ENCODE measurements at regions not wholly inside any gene's neighbourhood (a gene's known extent, or its start where the extent isn't known, plus 50 kb on each side); places are given as distances from the start of the nearest gene placed in this dataset.
"Not testable (repeated sequence)": the region's sequence is repeated elsewhere in the genome, so short reads cannot be mapped to it uniquely, and the experiment has no call there.

DNA sequence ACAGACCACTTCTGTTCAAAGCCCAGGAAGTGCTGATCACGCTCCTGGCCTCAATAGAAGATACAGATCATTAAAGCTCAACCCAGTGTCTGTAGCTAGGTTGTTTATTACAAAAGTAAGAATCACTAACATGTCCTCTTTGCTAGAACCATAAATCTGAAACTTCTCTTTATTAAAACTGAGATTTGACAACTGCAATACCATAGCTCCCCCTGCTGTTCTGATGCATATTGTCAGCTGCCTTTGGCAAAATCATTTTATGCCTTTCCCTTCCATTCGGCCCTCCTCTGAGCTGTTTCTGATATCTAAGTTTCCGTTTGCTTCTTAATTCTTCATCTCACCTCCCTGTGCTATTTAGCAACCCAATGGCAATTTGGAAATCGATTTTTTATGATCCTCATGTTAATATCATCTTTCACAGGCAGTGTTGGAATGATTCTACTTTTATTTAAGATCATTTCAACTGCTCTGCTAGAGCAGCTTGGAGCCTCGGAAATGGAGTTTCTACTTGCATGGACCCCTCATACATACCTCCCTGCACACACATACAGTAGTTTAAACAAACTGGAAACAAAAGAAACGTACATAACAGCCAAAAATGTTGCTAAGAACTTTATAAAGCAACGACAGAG, 998.8 kb downstream of the MAT2B start:
- no peak for DNase-seq (ENCODE audit: low read depth)

DNA sequence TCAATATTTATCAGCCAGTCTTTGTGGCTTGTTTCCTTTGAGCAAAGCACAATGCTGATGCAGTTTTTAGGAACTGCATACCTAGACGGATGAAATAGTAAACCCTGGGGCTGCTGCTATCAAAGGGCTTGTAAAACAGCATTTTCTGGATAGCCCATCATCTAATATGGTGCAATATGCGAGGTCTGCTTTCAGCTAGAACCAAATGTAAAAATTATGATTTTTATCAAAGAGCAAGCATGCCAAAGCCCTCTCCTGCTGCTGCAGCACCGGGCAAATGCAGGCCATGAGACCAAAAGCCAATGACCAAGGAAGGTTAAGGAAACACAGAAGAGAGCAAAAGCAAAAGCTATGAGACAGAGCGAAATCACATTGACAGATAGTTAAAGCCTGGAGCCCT, 1000.4 kb downstream of the MAT2B start:
- DNase-seq (ENCODE audit: low read depth) = no peak

DNA sequence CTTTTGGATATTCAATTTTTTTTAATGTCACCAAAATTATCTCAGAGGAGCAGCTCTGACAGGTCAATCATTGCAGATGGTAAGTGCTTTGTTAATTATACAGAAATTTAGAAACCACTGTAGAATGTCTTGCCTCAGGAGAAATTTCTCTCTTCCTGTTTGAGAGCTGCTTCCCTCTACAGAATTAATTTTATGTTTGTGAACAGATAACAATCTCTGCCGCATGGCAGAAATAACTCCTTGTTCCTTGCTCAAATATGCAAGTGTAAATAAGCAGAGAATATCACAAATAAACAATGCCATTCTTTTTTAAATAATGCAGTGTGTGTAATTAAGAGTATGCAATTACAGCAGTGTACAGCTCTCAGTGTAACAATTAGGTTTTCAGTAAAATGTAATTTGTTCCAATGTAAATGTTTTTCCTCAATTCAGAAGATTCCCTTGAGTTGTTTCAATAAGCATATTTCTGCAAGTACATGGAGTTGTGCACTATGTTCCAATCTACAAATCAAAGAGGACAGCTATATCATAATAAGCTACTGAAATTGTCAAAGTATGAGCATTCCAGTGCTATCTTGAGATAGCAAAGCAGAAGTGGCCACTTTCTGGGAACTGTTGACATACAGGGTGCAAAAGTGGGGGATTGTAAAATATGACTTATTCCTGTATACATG, 1012.8 kb downstream of the MAT2B start:
- DNase-seq (ENCODE audit: low read depth) = no peak

DNA sequence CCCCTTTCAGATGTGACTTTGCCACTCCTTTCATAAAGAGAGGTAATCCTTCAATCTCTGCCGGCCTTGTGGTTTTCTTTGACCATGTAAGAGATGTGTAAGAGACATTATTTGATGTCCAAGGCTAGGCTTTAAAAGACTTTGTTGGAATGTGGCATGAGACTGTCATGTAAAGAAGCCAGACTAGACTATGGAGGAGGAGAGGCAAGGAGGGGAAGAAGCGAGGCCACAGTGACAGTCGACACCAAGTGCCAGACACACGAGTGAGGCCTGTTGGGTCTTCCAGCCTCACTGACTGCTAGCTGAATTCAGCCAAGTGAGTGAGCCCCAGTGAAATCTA, 1013.3 kb downstream of the MAT2B start:
- DNase-seq (ENCODE audit: low read depth) = no peak

DNA sequence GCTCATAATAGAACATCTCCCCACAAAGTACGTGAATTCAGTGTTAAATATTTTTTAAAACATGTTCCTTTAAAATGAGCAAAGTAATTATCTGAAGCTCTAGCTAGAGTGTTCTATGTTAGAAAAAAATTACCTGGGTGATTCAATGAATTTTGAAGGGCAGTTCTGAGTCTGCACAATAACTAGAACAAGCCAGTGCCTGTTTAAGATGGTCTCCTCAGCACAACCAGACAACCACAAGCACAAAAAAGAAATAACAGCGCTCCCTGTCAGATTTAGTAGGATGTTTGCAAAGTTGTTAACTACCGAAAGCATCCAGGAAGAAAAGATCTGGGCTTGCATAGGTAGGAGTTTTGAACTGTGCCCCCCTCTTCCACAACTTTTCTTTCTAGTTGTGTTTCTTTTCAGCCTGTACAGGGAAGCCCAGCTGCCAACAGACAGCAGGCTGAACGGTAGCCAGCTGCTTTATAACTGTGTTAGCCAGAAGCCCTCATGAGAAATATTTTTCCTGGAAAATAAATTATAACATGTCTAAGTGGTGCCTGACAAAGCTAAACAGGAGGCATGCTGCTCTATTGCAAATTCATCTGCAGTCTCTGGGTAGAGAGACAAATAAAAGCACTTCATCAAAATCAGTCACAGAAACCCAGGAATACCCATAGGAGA, 1026.9 kb downstream of the MAT2B start:
- DNase-seq (ENCODE audit: low read depth) = no peak

DNA sequence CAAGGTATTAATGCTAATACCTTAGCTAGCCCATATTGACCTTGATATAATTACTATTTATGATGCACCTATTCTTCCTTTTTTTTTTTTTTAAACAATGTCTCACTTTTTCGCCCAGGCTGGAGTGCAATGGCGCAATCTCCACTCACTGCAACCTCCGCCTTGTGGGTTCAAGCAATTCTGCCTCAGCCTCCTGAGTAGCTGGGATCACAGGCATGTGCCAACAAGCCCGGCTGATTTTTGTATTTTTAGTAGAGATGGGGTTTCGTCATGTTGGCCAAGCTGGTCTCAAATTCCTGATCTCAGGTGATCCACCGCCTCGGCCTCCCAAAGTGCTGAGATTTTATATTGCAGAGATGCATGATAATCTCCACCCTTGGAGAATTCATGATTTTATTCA, 1028.0 kb downstream of the MAT2B start:
- DNase-seq (ENCODE audit: low read depth) = not testable (repeated sequence)

DNA sequence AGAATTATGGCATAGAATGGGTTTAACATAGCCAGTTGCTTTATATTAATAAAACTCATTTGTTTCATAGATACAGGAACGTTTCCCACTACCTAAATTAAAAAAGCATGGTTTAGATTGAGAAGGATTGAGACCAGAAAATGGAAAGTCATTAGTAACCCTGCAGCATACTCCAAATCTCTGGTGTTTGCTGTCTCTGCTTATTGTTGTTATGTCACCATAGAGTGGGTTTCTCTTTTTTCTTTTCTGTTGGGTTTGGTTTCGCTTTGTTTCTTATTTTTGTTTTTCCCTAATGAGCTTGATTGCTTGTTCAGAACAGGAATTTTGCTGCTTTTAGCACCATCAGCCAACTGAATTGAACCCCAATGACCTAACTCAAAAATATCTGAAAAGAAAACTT, 1034.8 kb downstream of the MAT2B start:
- DNase-seq (ENCODE audit: low read depth) = no peak

DNA sequence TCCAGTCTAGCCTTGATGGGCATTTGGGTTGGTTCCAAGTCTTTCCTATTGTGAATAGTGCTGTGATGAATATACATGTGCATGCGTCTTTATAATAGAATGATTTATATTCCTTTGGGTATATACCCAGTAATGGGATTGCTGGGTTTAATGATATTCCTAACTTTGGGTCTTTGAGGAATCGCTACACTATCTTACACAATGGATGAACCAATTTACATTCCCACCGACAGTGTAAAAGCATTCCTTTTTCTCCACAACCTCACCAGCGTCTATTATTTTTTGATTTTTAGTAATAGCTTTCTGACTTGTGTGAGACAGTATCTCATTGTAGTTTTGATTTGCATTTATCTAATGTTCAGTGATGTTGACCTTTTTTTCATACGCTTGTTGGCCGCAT, 1040.1 kb downstream of the MAT2B start:
- no peak for DNase-seq (ENCODE audit: low read depth)

DNA sequence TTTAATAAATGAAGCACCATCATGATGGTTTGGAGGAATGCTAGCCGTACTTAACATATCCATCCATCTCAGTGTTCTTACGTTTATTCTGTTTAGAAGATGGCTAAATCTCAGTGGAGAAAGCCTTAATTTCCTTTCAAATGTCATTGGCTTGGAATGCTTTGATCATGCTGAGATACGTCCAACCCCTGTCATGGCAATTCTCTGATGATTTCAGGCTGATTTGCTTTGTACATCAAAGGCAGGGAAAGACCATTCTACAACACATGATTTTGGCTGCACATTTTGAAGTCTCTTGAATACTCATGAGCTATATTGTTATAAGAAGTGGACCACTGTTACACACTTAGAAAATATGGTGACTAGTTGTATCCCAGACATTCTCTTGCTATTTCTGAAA, 1048.4 kb downstream of the MAT2B start:
- no peak for DNase-seq (ENCODE audit: low read depth)

DNA sequence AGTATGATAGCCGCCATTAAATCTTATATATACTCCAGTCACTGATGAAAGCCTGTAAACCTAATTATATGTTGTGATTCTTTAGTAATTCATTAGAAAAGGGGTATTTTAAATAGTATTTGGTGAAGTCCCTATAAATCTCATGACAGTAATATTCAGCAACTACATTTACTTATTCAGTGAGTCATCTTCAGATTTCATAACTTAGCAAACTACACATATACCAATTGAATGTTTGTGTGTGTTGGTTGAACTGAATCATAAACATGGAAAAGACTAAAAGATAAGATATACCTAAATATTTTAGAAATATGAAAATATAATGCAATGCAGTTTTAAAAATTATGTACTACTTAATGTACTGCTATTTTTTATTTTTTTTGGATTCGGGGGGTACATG, 1050.4 kb downstream of the MAT2B start:
- DNase-seq (ENCODE audit: low read depth) = no peak

DNA sequence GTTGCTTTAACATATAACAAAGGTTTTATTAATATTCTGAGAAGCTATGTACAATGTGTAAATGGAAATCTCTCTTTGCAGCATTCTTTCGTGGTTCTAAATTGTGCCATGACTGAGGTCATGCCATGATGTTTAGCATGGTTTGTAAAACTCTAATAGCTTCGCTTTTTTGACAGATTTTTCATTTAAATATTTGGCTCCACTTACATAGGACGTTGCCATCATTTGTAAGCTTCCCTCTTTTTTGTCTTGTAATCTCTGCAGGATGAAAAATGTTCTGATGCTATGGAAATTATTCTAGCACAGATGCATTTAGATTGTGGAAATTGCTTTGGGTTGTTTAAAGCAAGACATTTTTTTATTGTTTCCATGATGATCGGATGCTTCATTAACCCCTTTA, 1054.8 kb downstream of the MAT2B start:
- no peak for DNase-seq (ENCODE audit: low read depth)

DNA sequence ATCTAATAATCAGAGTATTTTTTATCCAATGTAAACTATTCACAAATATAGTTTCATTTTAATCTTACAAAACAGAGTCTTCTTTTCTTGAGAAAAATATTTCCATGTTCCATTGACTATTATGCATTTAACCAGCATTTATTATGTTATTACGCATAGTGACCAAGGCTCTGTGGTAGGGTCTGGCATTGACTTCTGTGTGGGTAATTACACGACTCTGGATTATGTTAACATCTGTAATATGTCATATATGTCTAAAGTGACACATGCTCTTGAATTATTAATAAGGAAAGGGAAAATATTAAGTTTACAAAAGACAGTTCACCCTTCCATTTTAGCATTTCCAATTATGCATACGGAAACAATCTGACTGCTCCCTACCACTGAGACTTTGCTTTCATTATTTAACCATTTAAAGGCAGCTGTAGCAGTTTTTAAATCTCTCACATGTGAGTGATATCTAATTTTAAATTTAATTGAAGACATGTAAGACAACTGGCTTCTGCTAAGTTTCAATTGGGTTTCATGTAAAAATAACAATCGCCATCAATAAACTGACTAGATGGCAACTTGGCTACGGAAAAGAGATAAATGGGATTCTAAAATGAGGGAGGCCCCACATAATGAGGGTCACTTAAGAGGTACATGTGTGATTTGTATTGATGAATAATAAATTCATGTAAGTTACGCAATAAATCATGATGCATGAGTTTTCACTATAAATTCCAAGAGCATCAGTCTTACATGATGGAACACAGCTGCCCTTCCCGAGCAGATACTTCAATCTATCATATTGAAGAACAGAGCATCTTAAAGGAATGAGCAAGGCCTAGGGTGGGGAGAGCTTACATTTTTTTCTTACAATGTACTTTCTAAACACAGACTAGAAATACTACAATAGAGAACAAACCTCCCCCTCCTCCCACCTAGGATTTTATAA, 1056.8 kb downstream of the MAT2B start:
- no peak for DNase-seq (ENCODE audit: low read depth)

DNA sequence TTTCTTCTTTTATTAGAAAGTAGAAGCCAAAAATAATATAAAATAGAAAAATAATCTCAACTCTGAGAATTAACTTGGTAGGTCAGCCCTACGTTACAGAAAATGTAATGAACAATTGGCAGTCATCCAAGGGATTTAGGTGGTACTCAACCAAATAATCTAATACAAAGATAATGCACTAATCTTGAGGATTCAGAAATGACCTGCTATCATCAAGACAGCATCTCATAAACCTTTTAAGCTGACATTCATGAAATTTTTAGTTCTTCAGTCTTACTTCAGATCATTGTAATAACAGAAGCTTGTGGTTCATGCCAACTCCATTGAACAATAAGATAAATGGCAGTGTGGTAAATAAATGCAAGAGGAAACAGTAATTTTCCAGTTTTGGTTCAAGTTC, 1058.0 kb downstream of the MAT2B start:
- no peak for DNase-seq (ENCODE audit: low read depth)

DNA sequence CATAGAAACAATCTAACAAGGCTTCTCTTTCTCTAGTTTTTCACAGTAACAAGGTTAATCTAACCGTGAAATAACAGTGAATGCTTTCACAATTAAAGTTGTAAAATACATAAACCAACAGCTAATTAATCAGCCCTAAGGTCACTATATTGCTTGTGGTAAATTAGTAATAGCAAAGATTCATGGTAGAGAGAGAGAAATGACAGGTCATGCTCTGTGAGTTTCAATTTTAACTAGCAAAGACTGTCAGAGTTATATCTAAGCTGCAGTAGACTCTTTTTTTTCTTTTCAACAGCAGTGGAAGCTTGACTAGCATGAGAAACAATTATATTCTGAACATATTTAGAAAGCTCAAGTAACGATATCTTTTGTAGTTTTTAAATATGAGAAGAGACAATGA, 1068.0 kb downstream of the MAT2B start:
- DNase-seq (ENCODE audit: low read depth) = no peak

DNA sequence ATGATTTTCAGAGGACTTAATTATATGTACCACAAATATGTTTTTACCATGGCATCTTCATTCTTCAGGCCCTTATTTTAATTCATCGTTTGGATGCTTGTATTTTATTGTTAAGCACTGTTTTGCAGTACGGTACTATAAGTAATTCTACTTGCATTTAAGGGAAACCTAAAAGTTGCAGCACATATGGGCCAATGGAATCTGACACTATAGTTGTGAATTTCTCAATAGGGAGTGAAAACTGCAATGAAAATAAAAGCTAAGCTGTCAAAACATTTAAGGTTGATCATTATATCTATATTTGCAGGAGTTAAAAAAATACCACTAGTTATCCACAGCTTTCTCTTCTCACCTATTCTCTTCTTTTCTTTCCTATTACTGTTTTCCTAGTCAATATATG, 1071.8 kb downstream of the MAT2B start:
- no peak for DNase-seq (ENCODE audit: low read depth)

DNA sequence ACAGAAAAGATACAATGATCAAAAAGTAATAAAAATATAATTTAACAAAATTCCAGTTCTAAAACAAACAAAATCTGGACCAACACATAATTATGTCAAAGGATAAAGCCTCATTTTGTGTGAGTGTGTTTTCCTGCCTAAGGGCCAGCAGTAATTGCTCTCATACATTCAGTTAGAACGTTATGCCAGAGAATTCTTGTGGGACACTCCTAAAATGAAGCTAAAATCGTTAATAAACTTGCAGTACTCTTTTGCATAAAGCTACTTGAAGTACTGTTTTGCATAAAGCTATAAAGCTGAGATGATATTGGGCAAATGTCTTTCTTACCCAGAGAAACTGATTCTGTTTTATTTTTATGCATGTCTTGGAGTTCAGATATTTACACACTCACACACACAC, 1072.3 kb downstream of the MAT2B start:
- no peak for DNase-seq (ENCODE audit: low read depth)

DNA sequence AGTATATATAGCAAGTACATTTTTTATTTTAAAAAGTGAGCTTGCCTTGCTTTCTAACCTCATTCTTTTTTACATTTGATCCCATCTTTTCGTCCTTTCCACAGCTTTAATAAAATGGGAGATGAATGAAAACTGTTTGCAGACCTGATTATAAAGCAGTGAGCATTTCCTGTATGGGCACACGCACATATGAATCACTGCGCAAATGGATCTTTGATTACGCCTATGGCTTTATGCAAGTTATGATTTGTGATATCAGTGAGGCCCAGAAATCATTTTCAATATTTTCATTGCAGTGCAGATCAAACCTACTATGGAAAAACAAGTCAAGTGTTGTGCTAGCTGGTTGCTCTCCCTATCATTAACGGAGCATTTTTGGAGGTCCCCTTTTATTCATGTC, 1073.0 kb downstream of the MAT2B start:
- DNase-seq (ENCODE audit: low read depth) = no peak

DNA sequence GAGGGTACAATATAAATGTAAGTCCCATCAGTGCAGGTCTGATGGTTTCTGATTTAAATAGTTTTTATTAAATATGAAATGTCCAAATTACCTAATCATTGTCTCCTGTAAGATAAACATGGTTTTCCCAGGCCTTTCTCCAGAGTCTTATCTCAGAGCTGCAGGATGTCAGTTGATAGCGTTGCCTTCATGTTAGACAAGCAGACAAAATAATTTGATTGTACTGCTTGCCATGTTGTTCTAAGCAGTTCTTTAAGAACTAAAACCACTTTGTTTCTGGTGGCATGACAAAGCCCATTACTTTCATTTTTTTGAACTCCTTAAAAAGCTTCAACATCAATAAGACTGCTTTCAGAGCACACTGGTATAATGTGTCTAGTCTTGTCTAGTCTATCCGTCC, 1073.5 kb downstream of the MAT2B start:
- DNase-seq (ENCODE audit: low read depth) = no peak

DNA sequence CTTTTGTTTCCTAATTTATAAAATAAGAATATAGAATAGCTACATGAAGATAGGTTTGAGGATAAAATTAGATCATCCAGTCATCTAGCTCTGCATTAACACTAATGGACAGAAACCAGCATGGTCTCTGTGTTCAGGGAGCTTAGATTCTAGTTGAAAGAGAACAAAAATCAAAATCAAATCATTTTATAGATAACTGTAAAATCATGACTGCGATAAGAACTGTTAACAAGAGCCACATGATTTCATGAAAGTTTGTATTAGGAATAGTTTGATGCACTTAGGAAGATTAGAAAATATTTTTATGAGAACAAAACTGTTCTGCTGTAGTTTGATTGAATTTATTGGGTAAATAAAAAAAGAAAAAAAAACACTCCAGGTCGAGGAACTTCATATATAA, 1074.7 kb downstream of the MAT2B start:
- DNase-seq (ENCODE audit: low read depth) = no peak

DNA sequence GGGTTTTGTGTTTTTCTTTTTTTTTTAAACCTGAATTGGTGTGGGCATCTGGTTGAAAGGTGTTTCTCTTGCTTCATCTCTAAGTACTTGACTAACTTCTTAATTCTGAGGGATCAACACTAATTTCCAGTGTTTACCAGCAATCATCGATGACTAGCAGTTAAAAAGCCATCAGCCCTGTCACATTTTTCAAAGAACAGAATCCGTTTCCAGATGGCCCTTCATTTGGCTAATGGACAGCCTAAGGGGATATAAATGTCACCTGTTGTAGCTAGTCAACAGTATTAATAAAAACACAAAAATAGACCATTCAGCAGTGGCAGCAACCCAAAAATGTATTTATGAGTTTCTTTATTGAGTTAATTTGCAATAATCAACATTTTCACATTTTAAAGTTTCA, 1076.5 kb downstream of the MAT2B start:
- no peak for DNase-seq (ENCODE audit: low read depth)

DNA sequence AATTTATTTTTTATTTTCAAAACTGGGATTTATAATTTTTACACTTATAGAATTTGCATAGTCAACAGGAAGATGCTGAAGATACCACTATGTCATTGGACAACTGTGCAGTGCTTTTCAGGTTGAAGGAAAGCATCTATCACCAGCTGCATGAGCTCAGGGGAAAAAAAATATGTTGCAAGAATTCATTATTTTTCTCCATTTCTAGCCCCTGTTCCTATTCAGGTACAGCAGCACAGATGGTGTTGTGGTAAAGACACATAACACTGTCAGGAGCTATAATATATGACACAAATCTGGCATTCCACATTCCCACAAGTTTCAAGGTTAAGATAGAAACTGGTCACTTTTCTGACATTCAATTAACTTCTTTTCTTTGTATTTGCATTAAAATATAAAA, 1088.6 kb downstream of the MAT2B start:
- no peak for DNase-seq (ENCODE audit: low read depth)

DNA sequence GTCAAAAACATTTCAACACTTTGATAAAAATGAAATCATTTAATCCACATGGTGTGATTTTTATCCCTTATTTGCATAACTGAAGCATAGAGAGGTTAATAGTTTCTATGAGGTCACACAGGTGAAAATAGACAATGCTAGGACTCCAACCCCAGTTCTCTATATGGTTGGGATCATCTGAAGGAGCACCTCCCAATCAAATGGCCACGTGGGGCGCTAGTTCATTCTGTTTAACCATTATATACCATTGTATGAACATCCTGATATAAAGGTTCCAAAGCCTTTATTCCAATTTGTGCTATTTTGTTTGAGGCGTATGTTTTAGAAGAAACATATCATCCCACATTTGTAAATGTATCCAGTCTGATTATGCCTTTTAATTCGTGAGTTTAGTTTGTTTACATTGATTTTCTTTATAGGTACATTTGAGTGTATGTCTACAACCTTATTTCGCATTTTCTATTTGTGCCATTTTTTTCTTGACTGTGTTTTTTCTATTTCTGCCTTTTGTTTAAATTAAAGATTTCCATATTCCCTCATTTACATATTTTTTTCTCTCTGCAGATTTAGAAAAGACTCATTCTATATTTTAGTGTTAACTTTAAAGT, 1092.0 kb downstream of the MAT2B start:
- no peak for DNase-seq (ENCODE audit: low read depth)
